Uterus (tissue), 2 donors: ENCODE measurements at regions not wholly inside any gene's neighbourhood (a gene's known extent, or its start where the extent isn't known, plus 50 kb on each side); places are given as distances from the start of the nearest gene placed in this dataset.

Source experiments
- CTCF ChIP-seq, 4 experiments: fragments of 200-600 bp in 2 of 4; fragments of 450-650 bp in 2 of 4; sonication (generic) in 2 of 4; IDR thresholded peaks; one replicate each; pipeline ENCODE4 v1.5.1; 2016 to 2019; ENCODE audit warnings: antibody characterized with exemption in 4 of 4, mild to moderate bottlenecking in 2 of 4, moderate library complexity in 1 of 4
- POLR2A ChIP-seq, 2 donors: fragments of 450-650 bp; IDR thresholded peaks; one replicate each; pipeline ENCODE4 v1.6.1; 2016; ENCODE audit warnings: antibody characterized with exemption in 2 of 2, mild to moderate bottlenecking in 1 of 2, moderate library complexity in 1 of 2

- TF ChIP-seq CTCF (IDR thresholded peaks at IDR 0.05): no peak
- TF ChIP-seq POLR2A (IDR thresholded peaks at IDR 0.05): no peak
Measured at GRCh38 chr12:107221913-107222312, 128.6 kb upstream of the CRY1 start.
